ENCODE measurements at regions not wholly inside any gene's neighbourhood (a gene's known extent, or its start where the extent isn't known, plus 50 kb on each side); places are given as distances from the start of the nearest gene placed in this dataset.
A peak's percentile ranks its signal among the peaks of the same experiment; 100 is the strongest.

GRCh38 chr1:115215110-115215509 lies 122.9 kb downstream of the NGF start:
- no peaks in the 10 kb centered on the region for H3K27me3 ChIP-seq (ENCODE audit: control insufficient read depth, insufficient read depth, low read length)
- no peak overlapping the region for H3K4me3 ChIP-seq (ENCODE audit: low read depth, low read length)
- H3K36me3 ChIP-seq (ENCODE audit: control insufficient read depth, insufficient read depth, low read length), result no peaks in the 10 kb centered on the region
- CTCF ChIA-PET, result no interaction called here
- no peak for DNase-seq (ENCODE audit: low read depth)
- POLR2A ChIA-PET, result no interaction called here
- no peak for TF ChIP-seq CTCF (IDR thresholded peaks at IDR 0.05; ENCODE audit: insufficient read depth, low read depth, low read length)

- Histone ChIP-seq H3K27me3 (ENCODE audit: control insufficient read depth, insufficient read depth, low read length) (no peaks in the 10 kb centered on the region), H3K4me3 (ENCODE audit: low read depth, low read length) (no peak overlapping the region), H3K36me3 (ENCODE audit: control insufficient read depth, insufficient read depth, low read length) (no peaks in the 10 kb centered on the region)
- ChIA-PET CTCF (no interaction called here), POLR2A (no interaction called here)
- no peak for DNase-seq (ENCODE audit: low read depth)
- no peak for TF ChIP-seq CTCF (IDR thresholded peaks at IDR 0.05; ENCODE audit: insufficient read depth, low read depth, low read length)
These were observed 124.0 kb downstream of the NGF start for GRCh38 chr1:115214098-115214497.

GRCh38 chr1:115213130-115213529 lies 123.8 kb upstream of the TSPAN2 start:
- ChIA-PET POLR2A (no interaction called here), CTCF (interaction anchor here (0.6 kb wide), 1 partner anchor 1212 kb away, joined by 3 read pairs; no protein-coding TSS in a partner anchor)
- DNase-seq (ENCODE audit: low read depth), result no peak
- Histone ChIP-seq H3K27me3 (ENCODE audit: control insufficient read depth, insufficient read depth, low read length) (no peaks in the 10 kb centered on the region), H3K36me3 (ENCODE audit: control insufficient read depth, insufficient read depth, low read length) (no peaks in the 10 kb centered on the region), H3K4me3 (ENCODE audit: low read depth, low read length) (no peak overlapping the region)
- TF ChIP-seq CTCF (IDR thresholded peaks at IDR 0.05; ENCODE audit: insufficient read depth, low read depth, low read length), result no peak

GRCh38 chr1:115211071-115211745 lies 121.9 kb upstream of the TSPAN2 start:
- DNase-seq (ENCODE audit: low read depth), result no peak
- Histone ChIP-seq H3K36me3 (ENCODE audit: control insufficient read depth, insufficient read depth, low read length) (no peaks in the 10 kb centered on the region), H3K27me3 (ENCODE audit: control insufficient read depth, insufficient read depth, low read length) (no peaks in the 10 kb centered on the region), H3K4me3 (ENCODE audit: low read depth, low read length) (no peak overlapping the region)
- ChIA-PET POLR2A (no interaction called here), CTCF (interaction anchor here (1.2 kb wide), 1 partner anchor 10 kb away, joined by 4 read pairs; no protein-coding TSS in a partner anchor)
- TF ChIP-seq CTCF (IDR thresholded peaks at IDR 0.05; ENCODE audit: insufficient read depth, low read depth, low read length), result no peak

- CTCF ChIA-PET, result interaction anchor here (1.2 kb wide), 1 partner anchor 11 kb away, joined by 4 read pairs; no protein-coding TSS in a partner anchor
- peak; percentile 69 for DNase-seq (ENCODE audit: low read depth)
- POLR2A ChIA-PET, result no interaction called here
These were observed 121.0 kb upstream of the TSPAN2 start for GRCh38 chr1:115210302-115210711.

More at GRCh38 chr1:115210302-115210711, 121.0 kb upstream of the TSPAN2 start:
- Histone ChIP-seq H3K27me3 (ENCODE audit: control insufficient read depth, insufficient read depth, low read length) (no peaks in the 10 kb centered on the region), H3K4me3 (ENCODE audit: low read depth, low read length) (no peak overlapping the region), H3K36me3 (ENCODE audit: control insufficient read depth, insufficient read depth, low read length) (no peaks in the 10 kb centered on the region)
- no peak for TF ChIP-seq CTCF (IDR thresholded peaks at IDR 0.05; ENCODE audit: insufficient read depth, low read depth, low read length)
